ENCODE measurements at regions not wholly inside any gene's neighbourhood (a gene's known extent, or its start where the extent isn't known, plus 50 kb on each side); places are given as distances from the start of the nearest gene placed in this dataset.

DNA sequence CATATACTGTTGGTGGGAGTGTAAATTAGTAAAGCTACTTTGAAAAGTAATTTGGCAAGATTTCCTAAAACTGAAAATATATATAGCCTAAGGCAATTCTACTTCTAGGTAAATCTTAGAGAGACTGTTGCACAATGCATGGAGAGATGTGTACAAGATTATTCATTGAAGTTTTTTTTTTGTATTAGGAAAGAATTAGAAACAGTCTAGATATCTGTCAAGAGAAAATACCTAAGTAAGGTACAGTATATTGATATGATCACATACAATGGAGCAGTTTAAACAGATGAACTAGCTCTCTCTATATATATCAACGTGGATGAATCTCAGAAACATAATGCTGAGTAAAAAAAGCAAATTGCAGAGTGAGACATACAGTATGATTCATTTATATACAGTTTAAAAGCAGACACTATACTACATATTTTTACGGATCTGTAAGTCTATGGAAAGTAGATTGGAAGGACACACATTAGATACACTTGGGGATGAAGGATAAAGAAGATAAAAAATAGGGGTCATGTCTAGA lies 59.3 kb upstream of the ACVR1 start:
- Histone ChIP-seq H4K91ac (ENCODE audit: insufficient read length, low read depth, low read length) (no peak overlapping the region), H3K4me1 (ENCODE audit: insufficient read depth, low read length) (peaks cover 13% of the 10 kb centered on the region), H2BK5ac (ENCODE audit: insufficient read length, low read length) (no peak overlapping the region), H2AK5ac (ENCODE audit: insufficient read length, low read length) (no peak overlapping the region), H3K14ac (ENCODE audit: insufficient read depth, low read length) (no peak overlapping the region), H4K20me1 (ENCODE audit: control insufficient read depth, insufficient read depth, insufficient read length) (no peaks in the 10 kb centered on the region), H3K4ac (ENCODE audit: low read depth, low read length) (no peak overlapping the region), H3K56ac (ENCODE audit: insufficient read length, low read depth, low read length) (no peak overlapping the region), H3K18ac (ENCODE audit: insufficient read length, low read depth, low read length) (no peak overlapping the region), H2BK15ac (ENCODE audit: low read depth, low read length) (no peak overlapping the region), H3K79me1 (ENCODE audit: insufficient read depth, low read depth, low read length, poor library complexity, severe bottlenecking) (no peaks in the 10 kb centered on the region), H3K9ac (ENCODE audit: extremely low read depth, insufficient read length, low read length) (no peak overlapping the region), H2BK12ac (ENCODE audit: insufficient read length, low read depth, low read length) (no peak overlapping the region), H4K5ac (ENCODE audit: insufficient read length, low read depth, low read length) (no peak overlapping the region), H3K9me3 (ENCODE audit: control insufficient read depth, low read depth, low read length) (no peaks in the 10 kb centered on the region), H3K79me2 (ENCODE audit: insufficient read depth, low read length) (no peaks in the 10 kb centered on the region), H2BK120ac (ENCODE audit: low read depth, low read length, poor library complexity, severe bottlenecking) (no peak overlapping the region), H3K23ac (ENCODE audit: insufficient read length, low read depth, low read length) (no peak overlapping the region), H4K8ac (replicated peaks; ENCODE audit: insufficient read length, low read depth, low read length) (no peak overlapping the region), H3K27me3 (ENCODE audit: insufficient read depth, low read length) (peaks cover 25% of the 10 kb centered on the region; the same call in 1 of the 2 replicates), H2AFZ (ENCODE audit: low read length) (no peak overlapping the region), H2BK20ac (ENCODE audit: low read depth, low read length, poor library complexity, severe bottlenecking) (no peak overlapping the region), H3T11ph (ENCODE audit: low read length) (no peak overlapping the region), H3K23me2 (ENCODE audit: insufficient read length, low read depth, low read length, poor library complexity, severe bottlenecking) (no peaks in the 10 kb centered on the region), H3K4me2 (ENCODE audit: insufficient read depth, insufficient read length, low read length) (no peak overlapping the region), H3K27ac (ENCODE audit: insufficient read length, low read depth, low read length) (no peak overlapping the region)
- Mint-ChIP-seq H3K36me3 (ENCODE audit: insufficient read depth in 1 of 3, low read depth in 3 of 3) (no peaks in the 10 kb centered on the region), H3K27ac (no peak overlapping the region), H3K9me3 (no peaks in the 10 kb centered on the region; a peak in 1 of 5 replicates), H3K4me3 (no peak overlapping the region), H3K4me1 (peaks cover 35 to 60% of the 10 kb centered on the region in 2 experiments), H3K27me3 (ENCODE audit: low read depth) (peaks cover 69% of the 10 kb centered on the region)
- DNase-seq = no peak
- WGBS (ENCODE audit: extremely low coverage, insufficient read length, low lambda C conversion rate) = no CpG with 5 or more reads among the region's 2 CpGs
- TF ChIP-seq CTCF (conservative IDR thresholded peaks at IDR 0.05) = no peak

All from H9 (cell line).